H1 (cell line): ENCODE measurements at regions not wholly inside any gene's neighbourhood (a gene's known extent, or its start where the extent isn't known, plus 50 kb on each side); places are given as distances from the start of the nearest gene placed in this dataset.

Source experiments
- NANOG ChIP-seq: IDR thresholded peaks from 2 replicates; pipeline ENCODE4 v1.6.1; 2011; ENCODE audit warnings: low read length, low read depth, mild to moderate bottlenecking, inconsistent platforms; ENCODE audit not compliant: insufficient read depth, poor library complexity, severe bottlenecking
- SAP30 ChIP-seq: fragments of 300-600 bp; sonication (generic); IDR thresholded peaks from 2 replicates; pipeline ENCODE4 v1.7.1; 2012; ENCODE audit warnings: low read length, moderate library complexity, mild to moderate bottlenecking, inconsistent platforms; ENCODE audit not compliant: insufficient read depth, insufficient replicate concordance
- YY1 ChIP-seq: IDR thresholded peaks from 2 replicates; pipeline ENCODE4 v1.6.1; 2011; ENCODE audit warnings: low read depth, mild to moderate bottlenecking, low read length
- TF ChIP-seq, protein P1 (sequence below), 3 experiments: IDR thresholded peaks; 1 replicate in 2 of 3; 2 replicates in 1 of 3; pipeline versions ENCODE4 v1.5.1 to v1.6.1; 2011; ENCODE audit warnings: low read length in 3 of 3, mild to moderate bottlenecking in 3 of 3, inconsistent platforms in 2 of 3, low read depth in 1 of 3, moderate library complexity in 1 of 3; ENCODE audit not compliant: insufficient read depth in 1 of 3; ENCODE audit errors: control extremely low read depth in 1 of 3

DNA sequence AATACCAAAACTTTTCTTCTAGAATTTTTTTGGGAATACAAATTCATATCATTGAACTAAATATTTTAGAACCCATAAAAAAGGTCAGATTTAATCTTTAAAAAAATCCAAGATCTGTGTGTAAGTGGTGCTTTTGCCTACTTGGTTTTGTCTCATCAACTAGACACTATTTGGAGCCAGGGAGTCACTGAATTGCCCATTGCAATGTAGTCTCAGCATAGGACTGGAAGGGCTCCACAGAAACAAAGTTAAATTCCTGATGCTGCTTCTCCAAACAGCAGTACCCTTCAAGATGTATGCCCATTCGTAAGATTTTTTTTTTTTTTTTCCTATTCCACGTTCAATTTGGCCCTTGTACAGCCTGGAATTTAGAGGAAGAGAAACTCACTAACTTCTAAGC is 208.0 kb upstream of the MPDZ start (continued):
- TF ChIP-seq NANOG, result no peak
- TF ChIP-seq SAP30, result no peak
- TF ChIP-seq, protein P1, sequence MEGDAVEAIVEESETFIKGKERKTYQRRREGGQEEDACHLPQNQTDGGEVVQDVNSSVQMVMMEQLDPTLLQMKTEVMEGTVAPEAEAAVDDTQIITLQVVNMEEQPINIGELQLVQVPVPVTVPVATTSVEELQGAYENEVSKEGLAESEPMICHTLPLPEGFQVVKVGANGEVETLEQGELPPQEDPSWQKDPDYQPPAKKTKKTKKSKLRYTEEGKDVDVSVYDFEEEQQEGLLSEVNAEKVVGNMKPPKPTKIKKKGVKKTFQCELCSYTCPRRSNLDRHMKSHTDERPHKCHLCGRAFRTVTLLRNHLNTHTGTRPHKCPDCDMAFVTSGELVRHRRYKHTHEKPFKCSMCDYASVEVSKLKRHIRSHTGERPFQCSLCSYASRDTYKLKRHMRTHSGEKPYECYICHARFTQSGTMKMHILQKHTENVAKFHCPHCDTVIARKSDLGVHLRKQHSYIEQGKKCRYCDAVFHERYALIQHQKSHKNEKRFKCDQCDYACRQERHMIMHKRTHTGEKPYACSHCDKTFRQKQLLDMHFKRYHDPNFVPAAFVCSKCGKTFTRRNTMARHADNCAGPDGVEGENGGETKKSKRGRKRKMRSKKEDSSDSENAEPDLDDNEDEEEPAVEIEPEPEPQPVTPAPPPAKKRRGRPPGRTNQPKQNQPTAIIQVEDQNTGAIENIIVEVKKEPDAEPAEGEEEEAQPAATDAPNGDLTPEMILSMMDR (IDR thresholded peaks at IDR 0.05; ENCODE audit: control extremely low read depth in 1 of 3, insufficient read depth in 1 of 3, low read depth in 1 of 3, low read length in 3 of 3), result no peak
- TF ChIP-seq YY1, result no peak
